ENCODE measurements at regions not wholly inside any gene's neighbourhood (a gene's known extent, or its start where the extent isn't known, plus 50 kb on each side); places are given as distances from the start of the nearest gene placed in this dataset.

- CTCF ChIA-PET, result interaction anchor here (0.7 kb wide), 1 partner anchor 175 kb away, joined by 3 read pairs; no protein-coding TSS in a partner anchor
- intact Hi-C loops (cut with micrococcal nuclease), result loop anchor here (1.0 to 2.0 kb wide), 2 partner anchors 40 to 77 kb away; no protein-coding TSS in a partner anchor
- no peaks in the 10 kb centered on the region for H3K9me3 Mint-ChIP-seq (ENCODE audit: unreplicated experiment)
- BruUV-seq (replicated peaks), result no TSS peak
- peaks cover 19% of the 10 kb centered on the region for H3K4me1 Mint-ChIP-seq (ENCODE audit: insufficient read depth, unreplicated experiment)
- POLR2A ChIA-PET, result interaction anchor here (1.0 to 1.8 kb wide), 5 partner anchors 14 to 74 kb away, joined by 3 to 7 read pairs (median 4); no protein-coding TSS in a partner anchor
- no peak for TF ChIP-seq CTCF (IDR thresholded peaks at IDR 0.05; ENCODE audit: unreplicated experiment)
- H3K36me3 Mint-ChIP-seq (ENCODE audit: insufficient read depth, unreplicated experiment), result peaks cover 6% of the 10 kb centered on the region
- no peak overlapping the region for H3K4me3 Mint-ChIP-seq (ENCODE audit: unreplicated experiment)
- peak; percentile 92 for DNase-seq (ENCODE audit: unreplicated experiment)
- no peaks in the 10 kb centered on the region for H3K27me3 Mint-ChIP-seq (ENCODE audit: insufficient read depth, unreplicated experiment)
- peak overlapping the region; percentile 64 for H3K27ac Mint-ChIP-seq (ENCODE audit: low read depth, unreplicated experiment)
Measured at GRCh38 chr3:106688464-106688863, 688.8 kb upstream of the CCDC54 start.

- BruUV-seq (replicated peaks), result no TSS peak
- Mint-ChIP-seq H3K4me3 (ENCODE audit: unreplicated experiment) (no peak overlapping the region), H3K4me1 (ENCODE audit: insufficient read depth, unreplicated experiment) (peaks cover 6% of the 10 kb centered on the region), H3K27ac (ENCODE audit: low read depth, unreplicated experiment) (no peak overlapping the region), H3K9me3 (ENCODE audit: unreplicated experiment) (no peaks in the 10 kb centered on the region), H3K36me3 (ENCODE audit: insufficient read depth, unreplicated experiment) (peaks cover 6% of the 10 kb centered on the region), H3K27me3 (ENCODE audit: insufficient read depth, unreplicated experiment) (no peaks in the 10 kb centered on the region)
- no peak for TF ChIP-seq CTCF (IDR thresholded peaks at IDR 0.05; ENCODE audit: unreplicated experiment)
- ChIA-PET POLR2A (no interaction called here), CTCF (interaction anchor here (0.7 kb wide), 1 partner anchor 138 kb away, joined by 3 read pairs; no protein-coding TSS in a partner anchor)
- intact Hi-C loops (cut with micrococcal nuclease), result no loop called here
- DNase-seq (ENCODE audit: unreplicated experiment), result no peak
Measured at GRCh38 chr3:106691476-106691875, 685.8 kb upstream of the CCDC54 start.

GRCh38 chr3:106692624-106693023, 684.6 kb upstream of the CCDC54 start:
- BruUV-seq (replicated peaks), result no TSS peak
- H3K27ac Mint-ChIP-seq (ENCODE audit: low read depth, unreplicated experiment), result no peak overlapping the region
- no peak for DNase-seq (ENCODE audit: unreplicated experiment)
- H3K27me3 Mint-ChIP-seq (ENCODE audit: insufficient read depth, unreplicated experiment), result no peaks in the 10 kb centered on the region
- no peaks in the 10 kb centered on the region for H3K9me3 Mint-ChIP-seq (ENCODE audit: unreplicated experiment)
- no peak for TF ChIP-seq CTCF (IDR thresholded peaks at IDR 0.05; ENCODE audit: unreplicated experiment)
- ChIA-PET CTCF (no interaction called here), POLR2A (no interaction called here)
- H3K4me3 Mint-ChIP-seq (ENCODE audit: unreplicated experiment), result no peak overlapping the region
- peaks cover 6% of the 10 kb centered on the region for H3K36me3 Mint-ChIP-seq (ENCODE audit: insufficient read depth, unreplicated experiment)
- intact Hi-C loops (cut with micrococcal nuclease), result no loop called here
- peaks cover 6% of the 10 kb centered on the region for H3K4me1 Mint-ChIP-seq (ENCODE audit: insufficient read depth, unreplicated experiment)

- intact Hi-C loops (cut with micrococcal nuclease), result no loop called here
- TF ChIP-seq CTCF (IDR thresholded peaks at IDR 0.05; ENCODE audit: unreplicated experiment), result no peak
- Mint-ChIP-seq H3K27ac (ENCODE audit: low read depth, unreplicated experiment) (no peak overlapping the region), H3K4me1 (ENCODE audit: insufficient read depth, unreplicated experiment) (no peaks in the 10 kb centered on the region), H3K36me3 (ENCODE audit: insufficient read depth, unreplicated experiment) (no peaks in the 10 kb centered on the region), H3K9me3 (ENCODE audit: unreplicated experiment) (no peaks in the 10 kb centered on the region), H3K27me3 (ENCODE audit: insufficient read depth, unreplicated experiment) (no peaks in the 10 kb centered on the region), H3K4me3 (ENCODE audit: unreplicated experiment) (no peak overlapping the region)
- no peak for DNase-seq (ENCODE audit: unreplicated experiment)
- BruUV-seq (replicated peaks), result no TSS peak
- POLR2A ChIA-PET, result no interaction called here
- CTCF ChIA-PET, result no interaction called here
Measured at GRCh38 chr3:106699122-106699521, 678.1 kb upstream of the CCDC54 start.
